ENCODE measurements at regions not wholly inside any gene's neighbourhood (a gene's known extent, or its start where the extent isn't known, plus 50 kb on each side); places are given as distances from the start of the nearest gene placed in this dataset.

GRCh38 chr11:38226684-38227083 lies 1628.6 kb upstream of the RAG2 start:
- Mint-ChIP-seq H3K27ac (no peak overlapping the region), H3K4me3 (no peak overlapping the region), H3K27me3 (ENCODE audit: low read depth) (peaks cover 7% of the 10 kb centered on the region; the same call in 1 of the 2 replicates), H3K36me3 (peaks cover 74% of the 10 kb centered on the region), H3K9me3 (peaks cover 82% of the 10 kb centered on the region), H3K4me1 (no peaks in the 10 kb centered on the region)
- DNase-seq (ENCODE audit: low spot score): no peak
- ChIA-PET POLR2A (no interaction called here), CTCF (no interaction called here)
- TF ChIP-seq IRF1 (CRISPR knock-in tag; IDR thresholded peaks at IDR 0.05) (no peak), ZNF425 (CRISPR knock-in tag; conservative IDR thresholded peaks at IDR 0.05) (no peak)
- no peak for ATAC-seq

- ATAC-seq: no peak
- H3K27me3 Mint-ChIP-seq (ENCODE audit: low read depth): peaks cover 10% of the 10 kb centered on the region
- CTCF ChIA-PET: no interaction called here
- no peaks in the 10 kb centered on the region for H3K4me1 Mint-ChIP-seq
- no peak overlapping the region for H3K27ac Mint-ChIP-seq
- POLR2A ChIA-PET: no interaction called here
- H3K4me3 Mint-ChIP-seq: no peak overlapping the region
- TF ChIP-seq ATF3 (CRISPR knock-in tag; conservative IDR thresholded peaks at IDR 0.05) (no peak), USF1 (CRISPR knock-in tag; IDR thresholded peaks at IDR 0.05) (no peak), PRDM15 (CRISPR knock-in tag; IDR thresholded peaks at IDR 0.05) (no peak)
- peaks cover 71% of the 10 kb centered on the region for H3K9me3 Mint-ChIP-seq
- no peak for DNase-seq (ENCODE audit: low spot score)
- peaks cover 61% of the 10 kb centered on the region for H3K36me3 Mint-ChIP-seq
These were observed 1623.3 kb upstream of the RAG2 start for GRCh38 chr11:38221295-38221694.

- peaks cover 3% of the 10 kb centered on the region; the same call in 1 of the 2 replicates for H3K27me3 Mint-ChIP-seq (ENCODE audit: low read depth)
- ATAC-seq (no peak), DNase-seq (ENCODE audit: low spot score) (no peak)
- TF ChIP-seq SOX15 (CRISPR knock-in tag; IDR thresholded peaks at IDR 0.05): no peak
- no peak for TF ChIP-seq GRHL2 (CRISPR knock-in tag; IDR thresholded peaks at IDR 0.05; ENCODE audit: insufficient replicate concordance, severe bottlenecking)
- no peak for TF ChIP-seq ESRRA (CRISPR knock-in tag; IDR thresholded peaks at IDR 0.05; ENCODE audit: borderline replicate concordance)
- TF ChIP-seq ZMAT4 (CRISPR knock-in tag; IDR thresholded peaks at IDR 0.05): no peak
- no peak for TF ChIP-seq ZNF317 (CRISPR knock-in tag; IDR thresholded peaks at IDR 0.05; ENCODE audit: borderline replicate concordance, low read depth)
- no peak for TF ChIP-seq ATF1 (CRISPR knock-in tag; IDR thresholded peaks at IDR 0.05)
- no peak for TF ChIP-seq OVOL2 (CRISPR knock-in tag; IDR thresholded peaks at IDR 0.05; ENCODE audit: borderline replicate concordance)
- POLR2A ChIA-PET: no interaction called here
- CTCF ChIA-PET: no interaction called here
- H3K4me1 Mint-ChIP-seq: no peaks in the 10 kb centered on the region
- peaks cover 56% of the 10 kb centered on the region for H3K9me3 Mint-ChIP-seq
- peaks cover 45% of the 10 kb centered on the region for H3K36me3 Mint-ChIP-seq
- no peak overlapping the region for H3K27ac Mint-ChIP-seq
- no peak overlapping the region for H3K4me3 Mint-ChIP-seq
These were observed 1621.6 kb upstream of the RAG2 start for GRCh38 chr11:38219636-38220035.

Data from WTC11 (cell line).